Erythroblast (primary cell): ENCODE measurements at regions not wholly inside any gene's neighbourhood (a gene's known extent, or its start where the extent isn't known, plus 50 kb on each side); places are given as distances from the start of the nearest gene placed in this dataset.
A peak's percentile ranks its signal among the peaks of the same experiment; 100 is the strongest.

Source experiments
- DNase-seq, 2 experiments: peaks; one replicate each; lab custom pipeline; 2025; lab: John Stamatoyannopoulos, UW
- GATA1 ChIP-seq: IDR thresholded peaks from 2 replicates; pipeline ENCODE4 v1.6.1; 2011; ENCODE audit warnings: low read depth, mild to moderate bottlenecking, control low read depth, low read length, moderate library complexity
- POLR2A ChIP-seq: IDR thresholded peaks from 2 replicates; pipeline ENCODE4 v1.6.1; 2011; ENCODE audit warnings: mild to moderate bottlenecking, low read length

GRCh38 chr19:46927893-46928292 lies 67.1 kb downstream of the ARHGAP35 start:
- no peak for DNase-seq
- no peak for TF ChIP-seq POLR2A
- no peak for TF ChIP-seq GATA1

GRCh38 chr19:46928951-46929350 lies 68.2 kb downstream of the ARHGAP35 start:
- no peak for DNase-seq
- TF ChIP-seq POLR2A (no peak), GATA1 (no peak)

GRCh38 chr19:46931202-46931601 lies 70.4 kb downstream of the ARHGAP35 start:
- no peak for TF ChIP-seq POLR2A
- TF ChIP-seq GATA1 = no peak
- DNase-seq = no peak

DNA sequence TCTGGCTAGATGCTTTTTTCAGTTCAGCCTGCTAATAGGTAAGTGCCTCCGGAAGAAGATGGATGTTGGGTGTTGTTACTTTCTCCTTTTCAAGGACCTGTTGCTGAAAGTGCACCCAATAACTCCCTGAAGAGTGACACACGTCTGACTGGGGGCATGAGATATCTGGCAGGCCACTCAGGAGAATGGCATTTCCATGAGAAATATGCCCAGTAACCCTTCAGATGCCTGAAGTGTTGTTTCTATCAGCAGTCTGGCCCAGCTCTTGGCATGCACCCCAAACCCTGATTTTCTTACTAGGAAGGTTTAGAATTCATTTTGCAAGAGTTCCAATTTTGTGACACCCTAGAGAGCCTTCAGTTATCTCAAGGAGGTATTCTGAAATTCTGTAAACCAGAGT lies 71.5 kb downstream of the ARHGAP35 start:
- no peak for TF ChIP-seq POLR2A
- TF ChIP-seq GATA1 = no peak
- DNase-seq = no peak

- TF ChIP-seq GATA1 (no peak), POLR2A (no peak)
- no peak for DNase-seq
Measured at GRCh38 chr19:46935066-46935663, 74.4 kb downstream of the ARHGAP35 start.

- DNase-seq = no peak
- TF ChIP-seq POLR2A = no peak
- no peak for TF ChIP-seq GATA1
Measured at GRCh38 chr19:46943150-46943946, 76.3 kb upstream of the NPAS1 start.

GRCh38 chr19:46944123-46944748 lies 75.4 kb upstream of the NPAS1 start:
- no peak for DNase-seq

DNA sequence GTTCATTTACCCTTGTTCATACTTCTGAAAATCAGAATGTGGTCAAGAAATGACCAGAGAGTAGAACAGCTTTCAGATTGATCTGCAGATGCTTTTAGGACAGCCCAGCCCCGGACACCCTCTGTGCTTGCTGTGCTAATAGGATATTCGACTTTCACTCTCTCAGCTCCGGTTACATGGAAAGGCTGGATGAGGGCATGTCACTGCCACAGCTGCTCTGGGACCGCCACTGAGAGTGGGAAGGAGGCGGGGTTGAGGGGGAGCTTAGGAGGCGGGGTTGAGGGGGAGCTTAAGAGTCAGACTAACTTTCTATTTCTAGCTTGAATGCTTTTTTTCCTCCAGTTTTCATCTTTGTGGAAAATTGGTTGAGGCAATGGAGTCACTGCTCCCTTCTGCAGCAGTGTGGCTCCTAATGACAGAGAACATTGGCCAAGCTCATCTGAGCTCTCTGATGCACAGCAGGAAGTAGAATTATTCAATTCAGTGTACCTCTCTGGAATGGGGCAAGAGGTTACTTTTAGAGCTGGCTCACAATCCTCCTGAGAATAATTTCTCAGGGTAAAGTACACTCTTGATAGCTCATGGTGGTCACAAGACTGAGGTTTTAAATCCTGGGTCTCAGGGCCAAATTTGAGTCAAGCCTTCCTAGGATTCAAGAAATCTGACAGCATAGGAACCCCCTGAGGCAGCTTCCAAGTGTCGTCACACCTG lies 74.6 kb upstream of the NPAS1 start:
- no peak for DNase-seq
- TF ChIP-seq GATA1 (no peak), POLR2A (no peak)

More at GRCh38 chr19:46944123-46944748, 75.4 kb upstream of the NPAS1 start:
- TF ChIP-seq GATA1 (no peak), POLR2A (no peak)

DNA sequence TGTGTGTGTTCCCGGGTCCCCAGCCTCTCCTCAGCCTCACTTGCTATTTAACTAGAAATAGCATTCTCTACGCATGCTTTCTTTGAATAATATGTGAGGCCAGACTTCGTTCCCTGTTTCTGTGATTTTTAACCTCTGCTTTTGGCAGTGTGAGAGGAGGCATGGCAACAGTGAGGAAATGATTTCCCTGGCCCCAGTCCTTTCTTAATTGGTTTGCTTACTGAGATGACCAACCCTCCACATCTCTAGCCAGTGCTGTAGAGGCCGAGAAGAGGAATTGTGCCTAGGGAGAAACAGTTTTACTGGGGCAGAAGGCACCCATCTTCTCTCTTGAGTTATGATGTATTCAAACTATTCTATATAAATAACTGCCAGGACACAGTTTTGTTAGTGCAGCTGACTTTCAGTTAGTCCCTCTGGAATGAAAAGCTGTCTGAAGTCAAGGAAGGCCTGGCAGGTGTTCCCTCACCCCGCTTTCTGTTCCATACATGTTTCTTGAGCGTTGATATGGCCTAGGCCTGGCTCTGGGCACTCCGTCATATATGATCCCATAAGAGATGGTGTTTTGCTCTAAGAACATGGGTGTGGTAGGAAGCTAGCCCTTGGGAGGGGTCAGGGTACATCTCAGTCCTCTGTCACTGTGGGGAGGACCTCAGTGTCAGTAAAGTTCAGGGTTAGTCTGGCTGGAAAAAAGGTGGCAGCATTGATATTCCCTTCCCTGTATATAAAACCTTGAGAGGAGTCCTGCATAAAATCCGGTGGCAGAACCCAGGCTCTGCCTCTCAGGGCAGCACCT lies 73.7 kb upstream of the NPAS1 start:
- DNase-seq = peak in 1 of 2 experiments; percentile 25
- no peak for TF ChIP-seq POLR2A
- no peak for TF ChIP-seq GATA1

DNA sequence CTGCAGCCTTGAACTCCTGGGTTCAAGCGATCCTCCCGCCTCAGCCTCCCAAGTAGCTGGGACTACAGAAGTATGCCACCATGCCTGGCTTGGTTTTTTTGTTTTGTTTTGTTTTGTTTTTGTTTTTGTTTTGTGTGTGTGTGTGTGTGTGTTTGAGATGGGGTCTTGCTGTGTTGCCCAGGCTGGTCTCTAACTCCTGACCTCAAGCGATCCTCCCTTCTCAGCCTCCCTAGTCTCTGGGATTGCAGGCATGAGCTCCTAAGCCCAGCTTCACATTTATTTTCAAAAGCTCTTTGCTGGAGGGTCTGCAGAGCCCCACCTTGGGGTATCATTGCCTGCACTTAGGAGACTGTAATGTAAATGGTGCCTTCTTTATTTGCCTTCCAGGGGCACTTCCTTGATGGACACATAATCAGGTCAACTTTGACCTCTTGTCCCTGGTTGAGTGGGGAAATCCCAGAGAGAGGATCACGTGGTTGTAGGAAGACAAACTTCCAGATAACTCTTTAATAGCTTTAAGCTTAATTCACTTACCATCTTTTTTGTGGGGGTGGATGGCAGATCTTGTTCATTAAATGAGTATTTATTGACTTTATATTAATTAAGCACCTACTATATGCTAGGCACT lies 72.9 kb upstream of the NPAS1 start:
- TF ChIP-seq POLR2A (no peak), GATA1 (no peak)
- no peak for DNase-seq

GRCh38 chr19:46947866-46948265 lies 71.8 kb upstream of the NPAS1 start:
- DNase-seq = no peak
- TF ChIP-seq GATA1 (no peak), POLR2A (no peak)

DNA sequence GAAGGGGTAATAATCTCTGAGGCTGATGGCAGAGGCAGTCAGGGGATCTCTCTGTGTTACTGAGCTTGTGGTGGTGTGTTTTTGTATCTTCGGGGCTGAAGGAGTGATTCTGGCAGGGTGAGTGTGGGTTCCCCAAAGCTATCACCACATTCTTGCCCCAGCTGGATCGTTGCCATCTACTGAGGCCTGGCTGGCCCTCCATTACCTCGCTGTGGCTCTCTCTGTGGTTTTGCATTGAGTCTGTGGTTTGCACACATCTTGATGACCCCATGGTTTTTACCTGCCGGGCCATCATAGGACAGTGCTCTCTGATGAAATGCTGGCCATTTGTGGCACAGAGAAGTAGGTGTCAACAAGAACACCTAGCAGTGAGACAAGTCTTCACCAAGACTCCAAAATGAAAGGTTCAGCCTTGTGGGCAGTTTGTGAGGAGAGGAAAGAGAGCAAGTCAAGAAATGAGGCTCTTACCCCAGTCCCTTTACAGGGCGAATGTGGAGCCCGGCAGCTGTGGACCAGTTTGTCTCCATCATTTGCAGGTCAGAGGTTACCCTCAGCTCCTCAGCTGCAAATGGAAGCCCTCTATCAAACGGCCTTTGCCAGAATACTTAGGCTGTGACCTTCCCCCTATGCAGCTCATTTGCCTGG lies 69.0 kb upstream of the NPAS1 start:
- TF ChIP-seq GATA1 = no peak
- TF ChIP-seq POLR2A = no peak
- no peak for DNase-seq
